Ascending aorta (tissue), 2 donors: ENCODE measurements at regions not wholly inside any gene's neighbourhood (a gene's known extent, or its start where the extent isn't known, plus 50 kb on each side); places are given as distances from the start of the nearest gene placed in this dataset.

Source experiments
- DNase-seq, 2 donors: peaks; one replicate each; pipeline ENCODE4 v3.0.0-alpha.2; 2019; ENCODE audit warnings: low spot score in 2 of 2
- H3K27ac ChIP-seq, 2 donors: fragments of 200-600 bp; sonication (generic); one replicate each; pipeline ENCODE4 v1.5.1; 2016 to 2017; ENCODE audit warnings: mild to moderate bottlenecking in 1 of 2
- H3K27me3 ChIP-seq: fragments of 200-600 bp; sonication (generic); one replicate; pipeline ENCODE4 v1.5.1; 2017
- H3K36me3 ChIP-seq, 2 donors: fragments of 200-600 bp; sonication (generic); one replicate each; pipeline ENCODE4 v1.5.1; 2016
- H3K4me1 ChIP-seq, 2 donors: fragments of 200-600 bp; sonication (generic); one replicate each; pipeline ENCODE4 v1.5.1; 2016 to 2017; ENCODE audit warnings: mild to moderate bottlenecking in 1 of 2
- H3K4me3 ChIP-seq, 2 donors: fragments of 200-600 bp; sonication (generic); one replicate each; pipeline ENCODE4 v1.5.1; 2016 to 2017; ENCODE audit warnings: mild to moderate bottlenecking in 1 of 2
- H3K9me3 ChIP-seq, 2 donors: fragments of 200-600 bp; sonication (generic); one replicate each; pipeline ENCODE4 v1.5.1; 2016
- intact Hi-C: fragments of 100-400 bp; cut with DNase I; formaldehyde crosslinking; loops from one replicate; pipeline ENCODE4 v1.15.1; 2023
- TF ChIP-seq, protein P1 (sequence below), 3 experiments: fragments of 200-600 bp in 2 of 3; fragments of 450-650 bp in 1 of 3; sonication (generic) in 2 of 3; IDR thresholded peaks; one replicate each; pipeline ENCODE4 v1.5.1; 2016 to 2019; ENCODE audit warnings: antibody characterized with exemption in 3 of 3, mild to moderate bottlenecking in 1 of 3, moderate library complexity in 1 of 3

DNA sequence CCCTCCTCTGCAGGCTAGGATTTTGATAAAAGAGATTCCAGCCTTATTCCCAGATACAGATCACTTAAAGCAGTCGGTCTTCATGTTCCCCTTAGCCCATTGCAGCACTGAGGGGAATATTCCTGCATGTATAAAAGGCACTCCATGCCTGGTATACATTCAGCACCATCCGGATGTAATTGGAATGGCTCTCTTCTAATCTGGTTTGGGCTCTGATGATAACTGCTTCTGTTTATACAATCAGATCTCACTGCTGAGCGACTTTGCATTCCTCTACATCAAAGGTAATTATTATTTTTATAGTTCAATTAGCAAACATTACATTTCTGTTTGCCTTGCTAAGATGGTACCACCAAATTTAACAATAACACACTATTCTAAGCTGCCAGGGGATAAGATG, 746.9 kb upstream of the CELF4 start:
- TF ChIP-seq, protein P1, sequence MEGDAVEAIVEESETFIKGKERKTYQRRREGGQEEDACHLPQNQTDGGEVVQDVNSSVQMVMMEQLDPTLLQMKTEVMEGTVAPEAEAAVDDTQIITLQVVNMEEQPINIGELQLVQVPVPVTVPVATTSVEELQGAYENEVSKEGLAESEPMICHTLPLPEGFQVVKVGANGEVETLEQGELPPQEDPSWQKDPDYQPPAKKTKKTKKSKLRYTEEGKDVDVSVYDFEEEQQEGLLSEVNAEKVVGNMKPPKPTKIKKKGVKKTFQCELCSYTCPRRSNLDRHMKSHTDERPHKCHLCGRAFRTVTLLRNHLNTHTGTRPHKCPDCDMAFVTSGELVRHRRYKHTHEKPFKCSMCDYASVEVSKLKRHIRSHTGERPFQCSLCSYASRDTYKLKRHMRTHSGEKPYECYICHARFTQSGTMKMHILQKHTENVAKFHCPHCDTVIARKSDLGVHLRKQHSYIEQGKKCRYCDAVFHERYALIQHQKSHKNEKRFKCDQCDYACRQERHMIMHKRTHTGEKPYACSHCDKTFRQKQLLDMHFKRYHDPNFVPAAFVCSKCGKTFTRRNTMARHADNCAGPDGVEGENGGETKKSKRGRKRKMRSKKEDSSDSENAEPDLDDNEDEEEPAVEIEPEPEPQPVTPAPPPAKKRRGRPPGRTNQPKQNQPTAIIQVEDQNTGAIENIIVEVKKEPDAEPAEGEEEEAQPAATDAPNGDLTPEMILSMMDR (IDR thresholded peaks at IDR 0.05), result no peak
- intact Hi-C loops, result no loop called here
- H3K9me3 ChIP-seq, result no peaks in the 10 kb centered on the region
- H3K27ac ChIP-seq, result no peak overlapping the region
- H3K4me1 ChIP-seq, result no peaks in the 10 kb centered on the region
- no peak for DNase-seq
- no peaks in the 10 kb centered on the region for H3K36me3 ChIP-seq
- no peak overlapping the region for H3K4me3 ChIP-seq
- no peaks in the 10 kb centered on the region for H3K27me3 ChIP-seq

DNA sequence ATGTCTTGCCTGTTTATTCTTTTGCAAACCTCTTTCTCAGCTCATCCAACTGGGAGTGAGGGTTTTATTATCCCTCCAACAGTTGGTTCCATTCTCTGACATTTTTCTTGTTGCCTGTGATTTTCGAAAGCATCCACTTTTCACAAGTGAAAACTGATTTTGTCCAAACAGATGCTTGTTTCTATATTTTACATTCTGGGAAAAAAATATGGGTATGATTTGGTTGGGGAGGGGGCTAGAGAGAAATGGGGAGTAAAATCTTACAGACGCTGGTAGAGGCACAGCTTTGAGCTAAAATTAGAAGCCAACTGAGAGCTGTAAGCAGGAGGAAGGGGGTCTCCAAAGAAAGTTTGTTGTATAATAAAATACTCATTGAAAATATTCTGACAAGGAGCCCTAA, 745.3 kb upstream of the CELF4 start:
- DNase-seq, result no peak
- intact Hi-C loops, result no loop called here

DNA sequence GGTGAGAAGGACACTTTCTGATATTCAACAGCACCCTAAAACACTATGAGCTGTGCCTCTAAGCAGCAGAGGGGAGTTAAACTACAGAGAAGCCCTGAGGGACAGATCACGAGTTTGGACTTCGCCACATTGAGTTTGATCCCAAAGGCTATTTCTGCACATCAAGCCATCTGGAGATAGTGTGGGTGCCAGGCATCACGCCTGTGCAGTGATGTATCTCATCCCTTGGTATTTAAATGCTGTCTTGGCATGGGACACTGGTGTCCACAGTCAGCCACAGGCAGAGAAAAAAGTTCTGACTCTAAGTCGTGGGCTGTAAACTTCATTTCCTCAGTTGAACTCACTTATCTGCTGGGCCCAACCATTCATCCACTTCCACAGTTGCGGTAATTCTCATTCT, 742.3 kb upstream of the CELF4 start:
- Histone ChIP-seq H3K27me3 (no peaks in the 10 kb centered on the region), H3K27ac (no peak overlapping the region), H3K4me1 (no peaks in the 10 kb centered on the region), H3K9me3 (no peaks in the 10 kb centered on the region), H3K36me3 (no peaks in the 10 kb centered on the region), H3K4me3 (no peak overlapping the region)
- intact Hi-C loops, result no loop called here
- no peak for DNase-seq
- TF ChIP-seq, protein P1 (IDR thresholded peaks at IDR 0.05), result no peak

More for the DNA sequence above, 745.3 kb upstream of the CELF4 start:
- Histone ChIP-seq H3K9me3 (no peaks in the 10 kb centered on the region), H3K27me3 (no peaks in the 10 kb centered on the region), H3K27ac (no peak overlapping the region), H3K4me3 (no peak overlapping the region), H3K36me3 (no peaks in the 10 kb centered on the region), H3K4me1 (no peaks in the 10 kb centered on the region)
- TF ChIP-seq, protein P1 (IDR thresholded peaks at IDR 0.05), result no peak

DNA sequence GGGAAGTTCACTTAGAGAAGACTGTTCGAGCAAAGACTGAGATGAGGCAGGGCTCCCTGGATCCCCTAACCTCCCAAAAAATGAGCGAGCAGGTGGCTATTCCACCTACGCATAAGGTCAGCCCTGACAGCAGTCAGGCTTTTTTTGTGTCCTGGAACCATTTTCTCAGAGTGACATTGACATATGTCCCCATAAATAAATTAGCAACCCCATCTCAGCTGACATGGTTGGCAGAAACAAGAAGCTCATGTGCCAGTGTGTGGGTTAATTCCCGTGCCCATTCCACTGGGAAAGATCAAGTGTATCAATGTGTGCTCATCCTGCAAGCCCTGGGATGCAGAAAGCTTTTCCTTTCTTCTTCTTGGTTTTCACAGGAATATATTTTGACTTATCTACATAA, 740.4 kb upstream of the CELF4 start:
- H3K4me3 ChIP-seq, result no peak overlapping the region
- TF ChIP-seq, protein P1 (IDR thresholded peaks at IDR 0.05), result no peak
- no peaks in the 10 kb centered on the region for H3K27me3 ChIP-seq
- H3K9me3 ChIP-seq, result no peaks in the 10 kb centered on the region
- intact Hi-C loops, result no loop called here
- no peak for DNase-seq
- no peaks in the 10 kb centered on the region for H3K36me3 ChIP-seq
- no peaks in the 10 kb centered on the region for H3K4me1 ChIP-seq
- H3K27ac ChIP-seq, result no peak overlapping the region

DNA sequence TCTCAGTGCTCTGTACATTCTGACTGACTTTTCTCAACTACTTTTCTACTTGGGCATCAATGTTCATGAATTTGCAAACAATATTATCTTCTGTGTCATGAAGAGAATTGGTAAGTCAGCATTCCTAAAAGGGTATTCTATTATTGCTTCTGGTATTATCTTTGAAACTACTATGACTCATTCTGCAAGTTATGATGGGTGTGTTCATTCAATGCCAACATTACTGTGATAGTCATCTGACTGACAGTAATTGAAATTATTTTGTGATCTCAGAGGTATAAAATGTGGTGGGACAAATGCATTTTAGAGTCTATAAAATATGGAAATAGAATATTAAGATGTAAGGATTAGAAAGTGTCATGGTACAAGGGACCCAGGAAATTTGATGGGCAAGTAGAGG, 736.0 kb upstream of the CELF4 start:
- no peaks in the 10 kb centered on the region for H3K4me1 ChIP-seq
- no peaks in the 10 kb centered on the region for H3K36me3 ChIP-seq
- H3K4me3 ChIP-seq, result no peak overlapping the region
- DNase-seq, result no peak
- intact Hi-C loops, result no loop called here
- TF ChIP-seq, protein P1 (IDR thresholded peaks at IDR 0.05), result no peak
- no peak overlapping the region for H3K27ac ChIP-seq
- H3K27me3 ChIP-seq, result no peaks in the 10 kb centered on the region
- H3K9me3 ChIP-seq, result no peaks in the 10 kb centered on the region

DNA sequence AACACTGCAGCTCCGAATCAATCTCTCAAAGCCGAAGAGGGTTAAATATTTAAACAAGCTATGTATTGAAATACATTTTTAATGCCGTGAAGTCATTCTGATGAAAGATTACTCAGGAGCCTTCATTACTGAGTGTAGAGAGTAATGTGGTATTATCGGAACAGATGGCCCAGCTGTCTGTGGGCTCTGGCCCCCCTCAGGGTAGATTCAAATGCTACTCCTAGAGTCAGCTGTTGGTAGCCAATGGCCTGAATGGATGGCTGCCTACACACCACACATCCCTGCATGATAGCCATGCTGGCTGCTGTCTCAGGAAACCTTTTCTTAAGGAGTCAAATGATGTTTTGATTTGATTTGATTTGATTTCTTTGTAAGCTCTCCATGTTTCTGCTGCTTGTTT, 732.3 kb upstream of the CELF4 start:
- H3K9me3 ChIP-seq, result no peaks in the 10 kb centered on the region
- no peaks in the 10 kb centered on the region for H3K27me3 ChIP-seq
- no peaks in the 10 kb centered on the region for H3K4me1 ChIP-seq
- TF ChIP-seq, protein P1 (IDR thresholded peaks at IDR 0.05), result no peak
- no peak overlapping the region for H3K4me3 ChIP-seq
- H3K27ac ChIP-seq, result no peak overlapping the region
- H3K36me3 ChIP-seq, result no peaks in the 10 kb centered on the region
- intact Hi-C loops, result no loop called here
- DNase-seq, result no peak
